K562 (cell line): ENCODE measurements at regions not wholly inside any gene's neighbourhood (a gene's known extent, or its start where the extent isn't known, plus 50 kb on each side); places are given as distances from the start of the nearest gene placed in this dataset.

Experiments
- ATAC-seq: fragments of 200-7000 bp; cut with Tn5 transposase; 3 replicates; pipeline ENCODE4 v1.9.1; 2020; ENCODE audit warnings: moderate library complexity
- BruUV-seq: library from RNA; stranded (reverse); fragments of 400-500 nt; replicated peaks from 2 replicates; lab custom pipeline; 2021; lab: Mats Ljungman, UMichigan
- CTCF ChIA-PET: fragments of 300-600 bp; formaldehyde crosslinking; extraction: SDS; loops from one replicate; lab custom pipeline; 2021; ENCODE audit warnings: low intra/inter-chr PET ratio; lab: Yijun Ruan, JAX
- POLR2A ChIA-PET: fragments of 300-600, 350-650 bp; sonication (Branson Sonifier 250); formaldehyde crosslinking; extraction: SDS; loops from one replicate; lab custom pipeline; 2021; ENCODE audit warnings: antibody characterized with exemption, inconsistent platforms; lab: Yijun Ruan, JAX
- DNase-seq, 4 experiments: peaks; one replicate each; pipeline versions ENCODE4 v3.0.0 to v3.0.0-alpha.2; 2011 to 2018; ENCODE audit warnings: low spot score in 3 of 4, mixed read lengths in 3 of 4; ENCODE audit errors: extremely low read depth in 1 of 4
- FAIRE-seq: peaks from 2 replicates; lab custom pipeline; 2011; peaks lifted over from hg19 to GRCh38; lab: Jason Lieb, UNC
- H2AFZ ChIP-seq: 2 replicates; pipeline ENCODE4 v1.6.0; 2011; ENCODE audit warnings: low read depth, low read length, control low read depth, inconsistent platforms
- H3K27ac ChIP-seq: fragments of 200-600 bp; 3 replicates; pipeline ENCODE4 v1.8.0; 2011; ENCODE audit warnings: low read depth, mild to moderate bottlenecking, control low read depth, inconsistent platforms, low read length, moderate library complexity, mixed read lengths; ENCODE audit errors: extremely low read depth
- H3K27me3 ChIP-seq, 2 experiments: fragments of 300-600 bp in 1 of 2; 2 replicates in 1 of 2; 3 replicates in 1 of 2; pipeline versions ENCODE4 v1.6.0 to v1.8.0; 2011; ENCODE audit warnings: inconsistent platforms in 2 of 2, low read length in 2 of 2, mild to moderate bottlenecking in 1 of 2, mixed read lengths in 1 of 2, moderate library complexity in 1 of 2; ENCODE audit not compliant: control insufficient read depth in 2 of 2, insufficient read depth in 2 of 2
- H3K36me3 ChIP-seq: fragments of 300-600 bp; 3 replicates; pipeline ENCODE4 v1.8.0; 2011; ENCODE audit warnings: mild to moderate bottlenecking, low read length, inconsistent platforms; ENCODE audit not compliant: control insufficient read depth, insufficient read depth
- H3K4me1 ChIP-seq, 2 experiments: fragments of 200-600 bp in 1 of 2; replicated peaks in 1 of 2; 2 replicates in 1 of 2; 3 replicates in 1 of 2; pipeline versions ENCODE4 v1.5.1 to v1.8.0; 2011; ENCODE audit warnings: inconsistent platforms in 2 of 2, low read length in 2 of 2, mild to moderate bottlenecking in 1 of 2, mixed read lengths in 1 of 2, moderate library complexity in 1 of 2; ENCODE audit not compliant: control insufficient read depth in 2 of 2, insufficient read depth in 2 of 2
- H3K4me2 ChIP-seq: 2 replicates; pipeline ENCODE4 v1.6.1; 2011; ENCODE audit warnings: low read length, control low read depth, inconsistent platforms, mixed read lengths; ENCODE audit not compliant: insufficient read depth
- H3K4me3 ChIP-seq: fragments of 200-600 bp; sonication (generic), shearing (Covaris generic); 2 replicates; pipeline ENCODE4 v1.5.1; 2016; ENCODE audit warnings: control low read depth, inconsistent platforms
- H3K79me2 ChIP-seq: fragments of 200-600 bp; 3 replicates; pipeline ENCODE4 v1.8.0; 2011; ENCODE audit warnings: low read length, inconsistent platforms; ENCODE audit not compliant: control insufficient read depth, insufficient read depth
- H3K9ac ChIP-seq, 2 experiments: 2 replicates each; pipeline versions ENCODE4 v1.6.0 to v1.6.1; 2011; ENCODE audit warnings: low read depth in 2 of 2, low read length in 2 of 2, control low read depth in 1 of 2, inconsistent platforms in 1 of 2, mild to moderate bottlenecking in 1 of 2, mixed read lengths in 1 of 2; ENCODE audit not compliant: insufficient read depth in 1 of 2
- H3K9me1 ChIP-seq: one replicate; pipeline ENCODE4 v1.6.0; 2011; ENCODE audit warnings: inconsistent platforms, mild to moderate bottlenecking, low read length, moderate library complexity; ENCODE audit not compliant: control insufficient read depth, insufficient read depth
- H3K9me3 ChIP-seq: replicated peaks from 2 replicates; pipeline ENCODE4 v1.5.1; 2011; ENCODE audit warnings: low read depth, low read length, inconsistent platforms; ENCODE audit not compliant: control insufficient read depth, insufficient read depth
- H4K20me1 ChIP-seq: replicated peaks from 2 replicates; pipeline ENCODE4 v1.6.1; 2011; ENCODE audit warnings: low read length, inconsistent platforms, mixed read lengths; ENCODE audit not compliant: control insufficient read depth, insufficient read depth
- CBFA2T2 ChIP-seq: fragments of 450-650 bp; conservative IDR thresholded peaks from 2 replicates; pipeline ENCODE4 v1.6.1; 2017; ENCODE audit warnings: mild to moderate bottlenecking
- EWSR1 ChIP-seq: fragments of 450-650 bp; IDR thresholded peaks from 2 replicates; pipeline ENCODE4 v1.6.1; 2018; ENCODE audit warnings: borderline replicate concordance, mild to moderate bottlenecking, low read depth, moderate library complexity; ENCODE audit not compliant: partially characterized antibody
- MCM5 ChIP-seq: fragments of 450-650 bp; IDR thresholded peaks from 2 replicates; pipeline ENCODE4 v1.6.1; 2016; ENCODE audit warnings: low read depth
- MTF1 ChIP-seq: fragments of 250-450 bp; sonication (Bioruptor Pico); IDR thresholded peaks from 2 replicates; pipeline ENCODE4 v1.9.0; 2021; ENCODE audit warnings: moderate library complexity, mild to moderate bottlenecking, inconsistent platforms, borderline replicate concordance
- POLR3G ChIP-seq: IDR thresholded peaks from 2 replicates; pipeline ENCODE4 v1.6.1; 2011; ENCODE audit not compliant: insufficient read length, insufficient replicate concordance; ENCODE audit errors: extremely low read depth
- TBL1XR1 ChIP-seq, 2 experiments: IDR thresholded peaks; 2 replicates each; pipeline ENCODE4 v1.6.1; 2012; ENCODE audit warnings: improper control_type of control experiment in 2 of 2, low read length in 2 of 2, mild to moderate bottlenecking in 1 of 2
- WGBS: fragments of 100-300 bp; shearing (Covaris generic); methylation state at CpG from one replicate; pipeline ENCODE4 v1.1.6; 2016; ENCODE audit warnings: low coverage, mixed read lengths; ENCODE audit not compliant: insufficient coverage; ENCODE audit errors: missing lambda C conversion rate; 5-methylcytosine and 5-hydroxymethylcytosine counted together
- in situ Hi-C: fragments of 300-500 bp; cut with MboI; formaldehyde crosslinking; loops from 4 replicates; pipeline ENCODE4 v1.15.0; 2018; ENCODE audit warnings: inconsistent platforms, mixed read lengths
- intact Hi-C: fragments of 100-400 bp; cut with micrococcal nuclease; formaldehyde crosslinking; loops from 2 replicates; pipeline ENCODE4 v1.14.2; 2022
- TF ChIP-seq, protein P1 (sequence below), 2 experiments: fragments of 250-450 bp in 1 of 2; fragments of 450-650 bp in 1 of 2; sonication (Bioruptor Pico) in 1 of 2; IDR thresholded peaks; 2 replicates each; pipeline versions ENCODE4 v1.6.1 to v1.8.0; 2016 to 2021; ENCODE audit warnings: mild to moderate bottlenecking in 2 of 2, moderate library complexity in 2 of 2, missing compliant biosample characterization in 1 of 2, missing genetic modification characterization in 1 of 2

GRCh38 chr6:33966536-33966935 lies 162.7 kb upstream of the MLN start:
- ATAC-seq (no peak), DNase-seq (no peak), FAIRE-seq (no peak)
- no peaks in the 10 kb centered on the region for H3K79me2 ChIP-seq
- 0 out of 2 replicates have a peak, but pooled peaks cover 4% of the 10 kb centered on the region for H4K20me1 ChIP-seq
- WGBS = 0% methylated on average over 2 of the region's 2 CpGs
- no peak overlapping the region for H3K27ac ChIP-seq
- no peaks in the 10 kb centered on the region for H3K4me1 ChIP-seq
- no peak overlapping the region for H2AFZ ChIP-seq
- no peak overlapping the region for H3K4me3 ChIP-seq
- intact Hi-C loops (no loop called here), in situ Hi-C loops (no loop called here)
- ChIA-PET CTCF (no interaction called here), POLR2A (no interaction called here)
- H3K36me3 ChIP-seq = no peaks in the 10 kb centered on the region
- H3K9ac ChIP-seq = no peak overlapping the region
- H3K9me3 ChIP-seq = no peaks in the 10 kb centered on the region
- no TSS peak for BruUV-seq
- no peak overlapping the region for H3K4me2 ChIP-seq
- H3K9me1 ChIP-seq = no peaks in the 10 kb centered on the region
- peaks cover 8 to 44% of the 10 kb centered on the region in 2 experiments; a peak in 4 of 5 replicates for H3K27me3 ChIP-seq
- TF ChIP-seq, protein P1, sequence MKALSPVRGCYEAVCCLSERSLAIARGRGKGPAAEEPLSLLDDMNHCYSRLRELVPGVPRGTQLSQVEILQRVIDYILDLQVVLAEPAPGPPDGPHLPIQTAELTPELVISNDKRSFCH (CRISPR knock-in tag; IDR thresholded peaks at IDR 0.05) = no peak
- TF ChIP-seq, protein P1 (tag; IDR thresholded peaks at IDR 0.05) = no peak
- TF ChIP-seq TBL1XR1 (IDR thresholded peaks at IDR 0.05; ENCODE audit: low read length in 2 of 2) (no peak), EWSR1 (no peak), CBFA2T2 (no peak), POLR3G (no peak), MCM5 (no peak), MTF1 (CRISPR knock-in tag) (no peak)
